Right lobe of liver (tissue), 6 donors: ENCODE measurements at regions not wholly inside any gene's neighbourhood (a gene's known extent, or its start where the extent isn't known, plus 50 kb on each side); places are given as distances from the start of the nearest gene placed in this dataset.
"Not testable (repeated sequence)": the region's sequence is repeated elsewhere in the genome, so short reads cannot be mapped to it uniquely, and the experiment has no call there.

Source experiments
- ATAC-seq, 4 donors: fragments of 200-7000 bp; cut with Tn5 transposase; one replicate each; pipeline ENCODE4 v1.9.1; 2020; ENCODE audit warnings: mild to moderate bottlenecking in 4 of 4, moderate library complexity in 4 of 4
- DNase-seq, 3 donors: peaks; one replicate each; pipeline ENCODE4 v3.0.0-alpha.2; 2020
- H3K27ac ChIP-seq, 3 donors: fragments of 200-600 bp; one replicate each; pipeline ENCODE4 v1.8.0; 2022
- H3K27me3 ChIP-seq, 2 donors: fragments of 200-600 bp; one replicate each; pipeline ENCODE4 v1.8.0; 2022
- H3K36me3 ChIP-seq, 4 donors: fragments of 200-600 bp; sonication (generic) in 1 of 4; one replicate each; pipeline versions ENCODE4 v1.5.1 to v1.8.0; 2017 to 2022; ENCODE audit warnings: control low read depth in 1 of 4
- H3K4me1 ChIP-seq, 4 donors: fragments of 200-600 bp; sonication (generic) in 1 of 4; one replicate each; pipeline versions ENCODE4 v1.5.1 to v1.8.0; 2017 to 2022; ENCODE audit warnings: control low read depth in 1 of 4
- H3K4me3 ChIP-seq, 3 donors: fragments of 200-600 bp; one replicate each; pipeline ENCODE4 v1.8.0; 2022
- H3K9me3 ChIP-seq, 4 donors: fragments of 200-600 bp; sonication (generic) in 1 of 4; one replicate each; pipeline versions ENCODE4 v1.5.1 to v1.8.0; 2017 to 2022; ENCODE audit warnings: control low read depth in 1 of 4
- CTCF ChIP-seq, 4 donors: fragments of 200-600 bp in 3 of 4; fragments of 450-650 bp in 1 of 4; IDR thresholded peaks; one replicate each; pipeline versions ENCODE4 v1.5.1 to v1.8.0; 2016 to 2022; ENCODE audit warnings: antibody characterized with exemption in 4 of 4, mild to moderate bottlenecking in 2 of 4
- POLR2A ChIP-seq: fragments of 450-650 bp; IDR thresholded peaks from one replicate; pipeline ENCODE4 v1.6.1; 2017; ENCODE audit warnings: antibody characterized with exemption, mild to moderate bottlenecking
- WGBS: methylation state at CpG from one replicate; pipeline ENCODE4 v1.1.6; 2018; ENCODE audit warnings: low coverage, low lambda C conversion rate; ENCODE audit not compliant: insufficient coverage; ENCODE audit errors: missing lambda C conversion rate; 5-methylcytosine and 5-hydroxymethylcytosine counted together
- intact Hi-C, 2 donors: fragments of 100-400 bp; cut with DNase I; formaldehyde crosslinking; loops; one replicate each; pipeline versions ENCODE4 v1.11.2 to v1.14.1; 2022
- donor health status: DM: no; HTN: yes; CAD: no.
- donor health status: DM: no; HTN: no; CAD: no.
- donor health status: DM: no; HTN: no; CAD: no.
- donor health status: DM: no; HTN: yes; CAD: no.
- donor health status: DM: no; HTN: yes; CAD: no.

GRCh38 chrX:93264261-93265002 is 408.9 kb downstream of the NAP1L3 start:
- intact Hi-C loops = no loop called here
- 46% methylated on average over 5 of the region's 5 CpGs for WGBS
- Histone ChIP-seq H3K4me3 (no peak overlapping the region), H3K36me3 (no peaks in the 10 kb centered on the region), H3K27me3 (no peaks in the 10 kb centered on the region), H3K9me3 (no peaks in the 10 kb centered on the region), H3K27ac (no peak overlapping the region), H3K4me1 (no peaks in the 10 kb centered on the region)
- DNase-seq (no peak), ATAC-seq (no peak)
- TF ChIP-seq CTCF (IDR thresholded peaks at IDR 0.05) = no peak

DNA sequence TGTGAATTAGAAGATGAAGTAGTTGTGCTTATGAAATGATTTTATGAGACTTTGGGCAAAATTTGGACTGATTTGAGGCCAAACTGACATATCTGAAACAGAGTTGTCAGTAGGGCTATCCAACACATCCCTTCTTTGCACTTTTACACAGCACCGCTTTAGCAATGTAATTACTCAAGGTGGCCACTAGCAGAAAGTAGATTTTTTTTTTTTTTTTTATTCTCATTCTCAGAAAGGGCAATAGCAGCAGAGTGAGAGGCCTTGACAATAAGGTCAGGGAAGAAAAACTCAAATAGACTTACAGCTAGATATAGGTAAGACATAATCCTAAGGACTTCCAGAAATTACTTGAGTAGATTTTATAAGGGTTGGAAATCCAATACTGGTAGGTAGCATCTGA is 414.3 kb downstream of the NAP1L3 start:
- Histone ChIP-seq H3K27me3 (no peaks in the 10 kb centered on the region), H3K36me3 (no peaks in the 10 kb centered on the region), H3K4me1 (no peaks in the 10 kb centered on the region), H3K27ac (no peak overlapping the region), H3K9me3 (no peaks in the 10 kb centered on the region), H3K4me3 (no peak overlapping the region)
- intact Hi-C loops = no loop called here
- no peak for DNase-seq
- TF ChIP-seq POLR2A (no peak), CTCF (IDR thresholded peaks at IDR 0.05) (peak in 1 of 4 donors; percentile 7)
- no peak for ATAC-seq
- WGBS = 37% methylated on average over 1 of the region's 1 CpG

- WGBS = 45% methylated on average over 2 of the region's 5 CpGs
- no peaks in the 10 kb centered on the region for H3K36me3 ChIP-seq
- intact Hi-C loops = no loop called here
- no peaks in the 10 kb centered on the region for H3K9me3 ChIP-seq
- no peaks in the 10 kb centered on the region for H3K27me3 ChIP-seq
- H3K27ac ChIP-seq = no peak overlapping the region
- no peak overlapping the region for H3K4me3 ChIP-seq
- H3K4me1 ChIP-seq = no peaks in the 10 kb centered on the region
- DNase-seq = no peak
- ATAC-seq = no peak
- no peak for TF ChIP-seq CTCF (IDR thresholded peaks at IDR 0.05)
- TF ChIP-seq POLR2A = no peak
Observed at GRCh38 chrX:93242897-93243296, 430.5 kb downstream of the NAP1L3 start.

- H3K27ac ChIP-seq, H3K4me3 ChIP-seq, H3K4me1 ChIP-seq, DNase-seq, H3K9me3 ChIP-seq, H3K36me3 ChIP-seq, H3K27me3 ChIP-seq, intact Hi-C loops: not testable (repeated sequence)
- ATAC-seq = peak in 1 of 4 donors; percentile 26
- 35% methylated on average over 2 of the region's 32 CpGs for WGBS
Observed at GRCh38 chrX:93235494-93236256, 437.7 kb downstream of the NAP1L3 start.

- Histone ChIP-seq H3K4me1 (no peaks in the 10 kb centered on the region), H3K27me3 (no peaks in the 10 kb centered on the region), H3K4me3 (no peak overlapping the region), H3K36me3 (no peaks in the 10 kb centered on the region), H3K27ac (no peak overlapping the region), H3K9me3 (no peaks in the 10 kb centered on the region)
- TF ChIP-seq CTCF (IDR thresholded peaks at IDR 0.05) (no peak), POLR2A (no peak)
- WGBS = 27% methylated on average over 3 of the region's 3 CpGs
- DNase-seq (no peak), ATAC-seq (no peak)
- intact Hi-C loops = no loop called here
Observed at GRCh38 chrX:93229036-93229435, 444.3 kb downstream of the NAP1L3 start.
